ENCODE measurements at regions not wholly inside any gene's neighbourhood (a gene's known extent, or its start where the extent isn't known, plus 50 kb on each side); places are given as distances from the start of the nearest gene placed in this dataset.

- H3K4me3 ChIP-seq (ENCODE audit: low read depth, low read length): no peak overlapping the region
- H3K27me3 ChIP-seq (ENCODE audit: control insufficient read depth, insufficient read depth, low read length): no peaks in the 10 kb centered on the region
- ChIA-PET CTCF (no interaction called here), POLR2A (no interaction called here)
- TF ChIP-seq CTCF (IDR thresholded peaks at IDR 0.05; ENCODE audit: insufficient read depth, low read depth, low read length): no peak
- no peaks in the 10 kb centered on the region for H3K36me3 ChIP-seq (ENCODE audit: control insufficient read depth, insufficient read depth, low read length)
- no peak for DNase-seq (ENCODE audit: low read depth)
Observed at GRCh38 chr3:176697284-176697889, 499.9 kb downstream of the TBL1XR1 start.

- no peaks in the 10 kb centered on the region for H3K27me3 ChIP-seq (ENCODE audit: control insufficient read depth, insufficient read depth, low read length)
- no peak for DNase-seq (ENCODE audit: low read depth)
- TF ChIP-seq CTCF (IDR thresholded peaks at IDR 0.05; ENCODE audit: insufficient read depth, low read depth, low read length): no peak
- POLR2A ChIA-PET: no interaction called here
- CTCF ChIA-PET: no interaction called here
- no peaks in the 10 kb centered on the region for H3K36me3 ChIP-seq (ENCODE audit: control insufficient read depth, insufficient read depth, low read length)
- no peak overlapping the region for H3K4me3 ChIP-seq (ENCODE audit: low read depth, low read length)
Observed at GRCh38 chr3:176696816-176697215, 500.5 kb downstream of the TBL1XR1 start.

GRCh38 chr3:176692966-176693785 lies 504.1 kb downstream of the TBL1XR1 start:
- no peak for DNase-seq (ENCODE audit: low read depth)
- Histone ChIP-seq H3K27me3 (ENCODE audit: control insufficient read depth, insufficient read depth, low read length) (no peaks in the 10 kb centered on the region), H3K36me3 (ENCODE audit: control insufficient read depth, insufficient read depth, low read length) (no peaks in the 10 kb centered on the region), H3K4me3 (ENCODE audit: low read depth, low read length) (no peak overlapping the region)
- POLR2A ChIA-PET: no interaction called here
- TF ChIP-seq CTCF (IDR thresholded peaks at IDR 0.05; ENCODE audit: insufficient read depth, low read depth, low read length): no peak
- CTCF ChIA-PET: no interaction called here

- Histone ChIP-seq H3K4me3 (ENCODE audit: low read depth, low read length) (no peak overlapping the region), H3K36me3 (ENCODE audit: control insufficient read depth, insufficient read depth, low read length) (no peaks in the 10 kb centered on the region), H3K27me3 (ENCODE audit: control insufficient read depth, insufficient read depth, low read length) (no peaks in the 10 kb centered on the region)
- CTCF ChIA-PET: no interaction called here
- POLR2A ChIA-PET: no interaction called here
- TF ChIP-seq CTCF (IDR thresholded peaks at IDR 0.05; ENCODE audit: insufficient read depth, low read depth, low read length): no peak
- DNase-seq (ENCODE audit: low read depth): no peak
Observed at GRCh38 chr3:176692199-176692965, 504.9 kb downstream of the TBL1XR1 start.
